Adrenal gland (tissue), 9 donors: ENCODE measurements at regions not wholly inside any gene's neighbourhood (a gene's known extent, or its start where the extent isn't known, plus 50 kb on each side); places are given as distances from the start of the nearest gene placed in this dataset.

Experiments
- DNase-seq, 7 donors: peaks; one replicate each; pipeline ENCODE4 v3.0.0-alpha.2; 2019 to 2020
- H3K27ac ChIP-seq, 5 donors: fragments of 200-600 bp; sonication (generic) in 4 of 5; 1 replicate in 3 of 5; 2 replicates in 2 of 5; pipeline versions ENCODE4 v1.5.1 to v1.8.0; 2016 to 2020; ENCODE audit warnings: mild to moderate bottlenecking in 1 of 5
- H3K27me3 ChIP-seq: fragments of 200-600 bp; 2 replicates; pipeline ENCODE4 v1.8.0; 2021
- H3K36me3 ChIP-seq, 2 donors: fragments of 200-600 bp; replicated peaks in 1 of 2; 1 replicate in 1 of 2; 2 replicates in 1 of 2; pipeline versions ENCODE4 v1.5.1 to v1.8.0; 2018 to 2022
- H3K4me1 ChIP-seq, 2 donors: fragments of 200-600 bp; replicated peaks in 1 of 2; 1 replicate in 1 of 2; 2 replicates in 1 of 2; pipeline versions ENCODE4 v1.5.1 to v1.8.0; 2018 to 2021
- H3K4me3 ChIP-seq, 4 donors: fragments of 200-600 bp; sonication (generic) in 3 of 4; one replicate each; pipeline ENCODE4 v1.5.1; 2016 to 2018
- H3K9me3 ChIP-seq, 3 donors: fragments of 200-600 bp; sonication (generic) in 1 of 3; replicated peaks in 1 of 3; 1 replicate in 2 of 3; 2 replicates in 1 of 3; pipeline versions ENCODE4 v1.5.1 to v1.8.0; 2016 to 2021
- CTCF ChIP-seq, 6 experiments: fragments of 450-650 bp in 4 of 6; fragments of 200-600 bp in 2 of 6; sonication (generic) in 1 of 6; IDR thresholded peaks; 1 replicate in 5 of 6; 2 replicates in 1 of 6; pipeline versions ENCODE4 v1.5.1 to v1.8.0; 2016 to 2021; ENCODE audit warnings: antibody characterized with exemption in 6 of 6, mild to moderate bottlenecking in 2 of 6, moderate library complexity in 1 of 6
- POLR2A ChIP-seq, 2 donors: fragments of 450-650 bp; IDR thresholded peaks; one replicate each; pipeline ENCODE4 v1.6.1; 2017; ENCODE audit warnings: antibody characterized with exemption in 2 of 2, mild to moderate bottlenecking in 2 of 2, moderate library complexity in 1 of 2
- WGBS, 4 donors: extraction: QIAGEN DNeasy Blood & Tissue Kit in 2 of 4; methylation state at CpG; one replicate each; pipeline versions ENCODE4 v1.1.5 to v1.1.7; 2013 to 2017; 5-methylcytosine and 5-hydroxymethylcytosine counted together
- intact Hi-C, 2 donors: fragments of 100-400 bp; cut with DNase I; formaldehyde crosslinking; loops; one replicate each; pipeline versions ENCODE4 v1.14.1 to v1.15.0; 2022 to 2023
- donor health status: healthy with polysubstance abuse.
- donor health status: Bipolar disorder and iron deficiency.
- donor health status: DM: yes; HTN: yes; CAD: no.
- donor health status: DM: no; HTN: no; CAD: no.
- donor health status: DM: no; HTN: no; CAD: no.

- Histone ChIP-seq H3K4me3 (no peak overlapping the region), H3K4me1 (no peaks in the 10 kb centered on the region), H3K36me3 (no peaks in the 10 kb centered on the region), H3K9me3 (no peaks in the 10 kb centered on the region), H3K27ac (no peak overlapping the region), H3K27me3 (no peaks in the 10 kb centered on the region)
- TF ChIP-seq CTCF (IDR thresholded peaks at IDR 0.05), result no peak
- TF ChIP-seq POLR2A (IDR thresholded peaks at IDR 0.05), result no peak
- intact Hi-C loops, result no loop called here
- WGBS, 4 donors, result 91 to 95% (median 93%) methylated on average over 4 to 23 of the region's 23 CpGs
- DNase-seq, result no peak
Measured at GRCh38 chr21:43302062-43302700, 124.8 kb downstream of the SIK1 start.

- H3K9me3 ChIP-seq, result no peaks in the 10 kb centered on the region
- H3K27ac ChIP-seq, result no peak overlapping the region
- no peak overlapping the region for H3K4me3 ChIP-seq
- intact Hi-C loops, result no loop called here
- no peak for DNase-seq
- H3K4me1 ChIP-seq, result no peaks in the 10 kb centered on the region
- H3K27me3 ChIP-seq, result no peaks in the 10 kb centered on the region
- no peaks in the 10 kb centered on the region for H3K36me3 ChIP-seq
- TF ChIP-seq CTCF (IDR thresholded peaks at IDR 0.05) (no peak), POLR2A (IDR thresholded peaks at IDR 0.05) (no peak)
- 87 to 90% (median 87%) methylated on average over 14 to 19 of the region's 19 CpGs for WGBS, 4 donors
Measured at GRCh38 chr21:43301409-43302061, 125.4 kb downstream of the SIK1 start.

GRCh38 chr21:43300496-43301408 is 126.2 kb downstream of the SIK1 start:
- Histone ChIP-seq H3K9me3 (no peaks in the 10 kb centered on the region), H3K36me3 (no peaks in the 10 kb centered on the region), H3K4me3 (no peak overlapping the region), H3K4me1 (no peaks in the 10 kb centered on the region), H3K27ac (no peak overlapping the region), H3K27me3 (no peaks in the 10 kb centered on the region)
- 80 to 93% (median 82%) methylated on average over 9 to 42 of the region's 42 CpGs for WGBS, 4 donors
- DNase-seq, result peak in 2 of 7 donors; percentile 26 to 63
- TF ChIP-seq POLR2A (IDR thresholded peaks at IDR 0.05) (no peak), CTCF (IDR thresholded peaks at IDR 0.05) (no peak)
- intact Hi-C loops, result no loop called here
